ENCODE measurements at regions not wholly inside any gene's neighbourhood (a gene's known extent, or its start where the extent isn't known, plus 50 kb on each side); places are given as distances from the start of the nearest gene placed in this dataset.
"Not testable (repeated sequence)": the region's sequence is repeated elsewhere in the genome, so short reads cannot be mapped to it uniquely, and the experiment has no call there.

DNA sequence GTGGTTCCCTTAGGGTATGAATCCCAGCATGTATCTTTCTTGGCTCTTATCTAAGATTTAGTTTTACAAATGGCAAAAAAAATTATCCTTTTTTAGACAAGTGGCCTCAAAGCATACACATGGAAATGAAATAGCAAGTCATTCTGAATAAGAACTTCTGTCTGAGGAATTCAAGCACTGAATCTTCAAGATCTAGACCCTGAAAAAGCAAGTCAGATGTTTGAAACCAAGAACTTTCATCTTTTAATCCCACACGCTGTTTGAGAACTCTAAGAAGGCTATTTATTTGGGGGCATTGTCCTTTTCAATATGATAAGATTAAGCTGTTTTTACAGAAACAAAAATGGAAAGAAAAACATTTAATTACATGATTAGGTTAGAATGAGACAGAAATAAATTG lies 549.2 kb upstream of the CYLC2 start:
- no peak for DNase-seq (ENCODE audit: low spot score, unreplicated experiment)
- Mint-ChIP-seq H3K36me3 (ENCODE audit: insufficient read depth) (no peaks in the 10 kb centered on the region), H3K9me3 (ENCODE audit: low read depth) (peaks cover 15% of the 10 kb centered on the region), H3K27me3 (no peaks in the 10 kb centered on the region), H3K4me3 (ENCODE audit: low read depth) (no peak overlapping the region), H3K4me1 (ENCODE audit: low read depth) (no peaks in the 10 kb centered on the region), H3K27ac (no peak overlapping the region)
- TF ChIP-seq, protein P1, sequence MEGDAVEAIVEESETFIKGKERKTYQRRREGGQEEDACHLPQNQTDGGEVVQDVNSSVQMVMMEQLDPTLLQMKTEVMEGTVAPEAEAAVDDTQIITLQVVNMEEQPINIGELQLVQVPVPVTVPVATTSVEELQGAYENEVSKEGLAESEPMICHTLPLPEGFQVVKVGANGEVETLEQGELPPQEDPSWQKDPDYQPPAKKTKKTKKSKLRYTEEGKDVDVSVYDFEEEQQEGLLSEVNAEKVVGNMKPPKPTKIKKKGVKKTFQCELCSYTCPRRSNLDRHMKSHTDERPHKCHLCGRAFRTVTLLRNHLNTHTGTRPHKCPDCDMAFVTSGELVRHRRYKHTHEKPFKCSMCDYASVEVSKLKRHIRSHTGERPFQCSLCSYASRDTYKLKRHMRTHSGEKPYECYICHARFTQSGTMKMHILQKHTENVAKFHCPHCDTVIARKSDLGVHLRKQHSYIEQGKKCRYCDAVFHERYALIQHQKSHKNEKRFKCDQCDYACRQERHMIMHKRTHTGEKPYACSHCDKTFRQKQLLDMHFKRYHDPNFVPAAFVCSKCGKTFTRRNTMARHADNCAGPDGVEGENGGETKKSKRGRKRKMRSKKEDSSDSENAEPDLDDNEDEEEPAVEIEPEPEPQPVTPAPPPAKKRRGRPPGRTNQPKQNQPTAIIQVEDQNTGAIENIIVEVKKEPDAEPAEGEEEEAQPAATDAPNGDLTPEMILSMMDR (IDR thresholded peaks at IDR 0.05; ENCODE audit: unreplicated experiment): no peak

- H3K4me3 Mint-ChIP-seq (ENCODE audit: low read depth): no peak overlapping the region
- no peak overlapping the region for H3K27ac Mint-ChIP-seq
- TF ChIP-seq, protein P1 (IDR thresholded peaks at IDR 0.05; ENCODE audit: unreplicated experiment): no peak
Measured at GRCh38 chr9:102445181-102445747, 549.9 kb upstream of the CYLC2 start.

DNA sequence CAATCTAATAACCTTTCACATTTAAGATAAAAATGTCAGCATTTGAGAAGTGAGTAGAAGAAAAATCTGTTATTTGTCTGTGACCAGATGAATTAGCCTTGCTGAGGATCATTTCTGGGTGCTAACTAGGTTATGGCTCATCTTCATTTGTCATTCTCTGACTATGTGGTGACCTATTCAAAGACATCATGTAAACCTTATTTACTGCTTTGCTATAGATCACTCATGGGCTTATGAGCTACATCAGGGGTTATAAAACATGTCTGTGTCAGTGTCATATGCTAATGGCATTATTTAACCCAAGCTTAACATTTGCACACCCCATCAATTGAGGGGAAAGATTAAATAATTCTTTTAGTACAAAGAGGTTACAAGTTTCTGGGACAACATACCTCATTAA lies 555.5 kb upstream of the CYLC2 start:
- no peak overlapping the region for H3K27ac Mint-ChIP-seq
- no peaks in the 10 kb centered on the region for H3K9me3 Mint-ChIP-seq (ENCODE audit: low read depth)
- H3K4me1 Mint-ChIP-seq (ENCODE audit: low read depth): peaks cover 3% of the 10 kb centered on the region
- H3K36me3 Mint-ChIP-seq (ENCODE audit: insufficient read depth): no peaks in the 10 kb centered on the region
- no peak for DNase-seq (ENCODE audit: low spot score, unreplicated experiment)
- H3K27me3 Mint-ChIP-seq: no peaks in the 10 kb centered on the region
- H3K4me3 Mint-ChIP-seq (ENCODE audit: low read depth): no peak overlapping the region
- TF ChIP-seq, protein P1 (IDR thresholded peaks at IDR 0.05; ENCODE audit: unreplicated experiment): no peak

More at GRCh38 chr9:102445181-102445747, 549.9 kb upstream of the CYLC2 start:
- Mint-ChIP-seq H3K36me3 (ENCODE audit: insufficient read depth) (no peaks in the 10 kb centered on the region), H3K4me1 (ENCODE audit: low read depth) (no peaks in the 10 kb centered on the region), H3K9me3 (ENCODE audit: low read depth) (peaks cover 10% of the 10 kb centered on the region), H3K27me3 (no peaks in the 10 kb centered on the region)
- DNase-seq (ENCODE audit: low spot score, unreplicated experiment): no peak

DNA sequence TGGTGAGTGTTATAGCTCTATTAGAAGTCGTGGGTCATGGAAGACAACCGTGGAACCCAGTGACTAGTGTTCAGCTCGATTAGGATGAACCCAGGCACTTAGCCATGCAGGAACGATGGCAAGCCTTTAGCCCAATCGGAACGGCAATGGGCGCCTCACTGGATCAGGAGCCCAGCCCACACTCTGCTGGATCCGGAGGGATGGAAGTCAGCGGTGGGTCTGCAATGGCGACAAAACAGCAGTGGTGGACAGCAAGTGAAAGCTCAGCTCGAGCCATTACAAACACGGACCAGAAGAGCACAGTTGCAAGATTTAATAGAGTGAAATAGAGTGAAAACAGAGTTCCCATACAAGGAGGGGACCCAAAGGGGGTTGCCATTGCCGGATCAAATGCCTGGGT lies 558.5 kb upstream of the CYLC2 start:
- H3K27ac Mint-ChIP-seq; H3K27me3 Mint-ChIP-seq; DNase-seq (ENCODE audit: low spot score, unreplicated experiment); H3K9me3 Mint-ChIP-seq (ENCODE audit: low read depth); H3K4me3 Mint-ChIP-seq (ENCODE audit: low read depth); H3K36me3 Mint-ChIP-seq (ENCODE audit: insufficient read depth): not testable (repeated sequence)
- peaks cover 11% of the 10 kb centered on the region for H3K4me1 Mint-ChIP-seq (ENCODE audit: low read depth)

- Mint-ChIP-seq H3K9me3 (ENCODE audit: low read depth) (no peaks in the 10 kb centered on the region), H3K4me3 (ENCODE audit: low read depth) (no peak overlapping the region), H3K36me3 (ENCODE audit: insufficient read depth) (no peaks in the 10 kb centered on the region)
Measured at GRCh38 chr9:102435427-102435826, 559.7 kb upstream of the CYLC2 start.

GRCh38 chr9:102434545-102434944 lies 560.6 kb upstream of the CYLC2 start:
- TF ChIP-seq, protein P1 (IDR thresholded peaks at IDR 0.05; ENCODE audit: unreplicated experiment): no peak
- Mint-ChIP-seq H3K36me3 (ENCODE audit: insufficient read depth) (no peaks in the 10 kb centered on the region), H3K27ac (no peak overlapping the region), H3K27me3 (no peaks in the 10 kb centered on the region), H3K4me3 (ENCODE audit: low read depth) (no peak overlapping the region), H3K9me3 (ENCODE audit: low read depth) (no peaks in the 10 kb centered on the region), H3K4me1 (ENCODE audit: low read depth) (peaks cover 11% of the 10 kb centered on the region)
- DNase-seq (ENCODE audit: low spot score, unreplicated experiment): no peak

More at GRCh38 chr9:102435427-102435826, 559.7 kb upstream of the CYLC2 start:
- Mint-ChIP-seq H3K4me1 (ENCODE audit: low read depth) (peaks cover 11% of the 10 kb centered on the region), H3K27me3 (no peaks in the 10 kb centered on the region), H3K27ac (no peak overlapping the region)
- TF ChIP-seq, protein P1 (IDR thresholded peaks at IDR 0.05; ENCODE audit: unreplicated experiment): no peak
- DNase-seq (ENCODE audit: low spot score, unreplicated experiment): no peak
